Gastrocnemius medialis (tissue), 4 donors: ENCODE measurements at regions not wholly inside any gene's neighbourhood (a gene's known extent, or its start where the extent isn't known, plus 50 kb on each side); places are given as distances from the start of the nearest gene placed in this dataset.
"Not testable (repeated sequence)": the region's sequence is repeated elsewhere in the genome, so short reads cannot be mapped to it uniquely, and the experiment has no call there.

ENCODE experiments used
- ATAC-seq, 2 donors: fragments of 150-250 bp; one replicate each; pipeline ENCODE4 v1.9.1; 2016
- DNase-seq, 2 donors: peaks; one replicate each; pipeline ENCODE4 v3.0.0-alpha.2; 2019
- H3K27ac ChIP-seq, 4 donors: fragments of 200-600 bp; sonication (generic); 1 replicate in 1 of 4; 2 replicates in 3 of 4; pipeline ENCODE4 v1.5.1; 2016 to 2018; ENCODE audit warnings: mild to moderate bottlenecking in 2 of 4, moderate library complexity in 1 of 4
- H3K27me3 ChIP-seq, 3 donors: fragments of 200-600 bp; sonication (generic) in 2 of 3; 1 replicate in 1 of 3; 2 replicates in 2 of 3; pipeline versions ENCODE4 v1.5.1 to v1.6.0; 2016 to 2019; ENCODE audit warnings: mild to moderate bottlenecking in 1 of 3, moderate library complexity in 1 of 3
- H3K36me3 ChIP-seq, 2 donors: fragments of 200-600 bp; sonication (generic) in 1 of 2; one replicate each; pipeline ENCODE4 v1.5.1; 2017 to 2018
- H3K4me1 ChIP-seq, 2 donors: fragments of 200-600 bp; sonication (generic) in 1 of 2; one replicate each; pipeline ENCODE4 v1.5.1; 2016 to 2017; ENCODE audit warnings: mild to moderate bottlenecking in 2 of 2
- H3K4me3 ChIP-seq, 4 donors: fragments of 200-600 bp; sonication (generic) in 3 of 4; 1 replicate in 1 of 4; 2 replicates in 3 of 4; pipeline ENCODE4 v1.5.1; 2016 to 2019; ENCODE audit warnings: mild to moderate bottlenecking in 2 of 4
- H3K9me3 ChIP-seq, 3 donors: fragments of 200-600 bp; sonication (generic) in 2 of 3; 1 replicate in 1 of 3; 2 replicates in 2 of 3; pipeline ENCODE4 v1.5.1; 2016 to 2019
- CTCF ChIP-seq, 5 experiments: fragments of 450-650 bp in 3 of 5; fragments of 200-600 bp in 2 of 5; sonication (generic) in 2 of 5; IDR thresholded peaks in 4 of 5; conservative IDR thresholded peaks in 1 of 5; 1 replicate in 4 of 5; 2 replicates in 1 of 5; pipeline ENCODE4 v1.5.1; 2016 to 2019; ENCODE audit warnings: antibody characterized with exemption in 5 of 5, mild to moderate bottlenecking in 3 of 5, moderate library complexity in 3 of 5
- POLR2A ChIP-seq, 2 donors: fragments of 450-650 bp; IDR thresholded peaks; one replicate each; pipeline ENCODE4 v1.6.1; 2017; ENCODE audit warnings: antibody characterized with exemption in 2 of 2, mild to moderate bottlenecking in 2 of 2, moderate library complexity in 2 of 2
- in situ Hi-C, 4 donors: fragments of 200-750 bp; cut with MboI; loops; one replicate each; pipeline versions ENCODE4 v1.15.0 to v1.8.0; 2017; ENCODE audit warnings: low sequenced_read_pairs in 4 of 4
- intact Hi-C: fragments of 100-400 bp; cut with DNase I; formaldehyde crosslinking; loops from one replicate; pipeline ENCODE4 v1.15.1; 2023; ENCODE audit warnings: low total_unique reads

GRCh38 chr22:49007013-49007653 lies 820.5 kb downstream of the BRD1 start:
- no peak for DNase-seq
- H3K27me3 ChIP-seq, result peaks cover 0 to 3% (median 0%) of the 10 kb centered on the region in 3 donors
- intact Hi-C loops, result no loop called here

GRCh38 chr22:49006207-49007012 lies 821.3 kb downstream of the BRD1 start:
- no peak for DNase-seq
- H3K9me3 ChIP-seq, result no peaks in the 10 kb centered on the region
- in situ Hi-C loops, result no loop called here
- no peaks in the 10 kb centered on the region for H3K4me1 ChIP-seq
- H3K27me3 ChIP-seq, result peaks cover 0 to 3% (median 0%) of the 10 kb centered on the region in 3 donors
- H3K4me3 ChIP-seq, result no peak overlapping the region
- no peaks in the 10 kb centered on the region for H3K36me3 ChIP-seq
- no peak overlapping the region for H3K27ac ChIP-seq
- intact Hi-C loops, result no loop called here
- TF ChIP-seq POLR2A (IDR thresholded peaks at IDR 0.05) (no peak), CTCF (IDR thresholded peaks at IDR 0.05 in 4 of 5, conservative IDR thresholded peaks at IDR 0.05 in 1 of 5) (no peak)
- ATAC-seq, result no peak

More at GRCh38 chr22:49007013-49007653, 820.5 kb downstream of the BRD1 start:
- Histone ChIP-seq H3K9me3 (no peaks in the 10 kb centered on the region), H3K4me1 (no peaks in the 10 kb centered on the region), H3K36me3 (no peaks in the 10 kb centered on the region), H3K4me3 (no peak overlapping the region), H3K27ac (no peak overlapping the region)
- in situ Hi-C loops, result no loop called here
- TF ChIP-seq POLR2A (IDR thresholded peaks at IDR 0.05), result no peak
- no peak for TF ChIP-seq CTCF (IDR thresholded peaks at IDR 0.05 in 4 of 5, conservative IDR thresholded peaks at IDR 0.05 in 1 of 5)
- ATAC-seq, result no peak

GRCh38 chr22:49005557-49005956 lies 822.1 kb downstream of the BRD1 start:
- Histone ChIP-seq H3K4me3 (no peak overlapping the region), H3K27ac (no peak overlapping the region), H3K36me3 (no peaks in the 10 kb centered on the region), H3K9me3 (no peaks in the 10 kb centered on the region), H3K4me1 (no peaks in the 10 kb centered on the region), H3K27me3 (peaks cover 0 to 3% (median 0%) of the 10 kb centered on the region in 3 donors)
- DNase-seq (no peak), ATAC-seq (no peak)
- intact Hi-C loops (no loop called here), in situ Hi-C loops (no loop called here)
- TF ChIP-seq CTCF (IDR thresholded peaks at IDR 0.05 in 4 of 5, conservative IDR thresholded peaks at IDR 0.05 in 1 of 5) (no peak), POLR2A (IDR thresholded peaks at IDR 0.05) (no peak)

GRCh38 chr22:49004484-49005399 lies 822.9 kb downstream of the BRD1 start:
- DNase-seq (no peak), ATAC-seq (no peak)
- no peak for TF ChIP-seq CTCF (IDR thresholded peaks at IDR 0.05 in 4 of 5, conservative IDR thresholded peaks at IDR 0.05 in 1 of 5)
- TF ChIP-seq POLR2A (IDR thresholded peaks at IDR 0.05), result no peak
- Histone ChIP-seq H3K9me3 (no peaks in the 10 kb centered on the region), H3K36me3 (no peaks in the 10 kb centered on the region), H3K27me3 (peaks cover 0 to 3% (median 0%) of the 10 kb centered on the region in 3 donors), H3K4me3 (no peak overlapping the region), H3K4me1 (no peaks in the 10 kb centered on the region), H3K27ac (no peak overlapping the region)
- intact Hi-C loops, result no loop called here
- in situ Hi-C loops, result no loop called here

GRCh38 chr22:48997605-48998004 lies 830.1 kb downstream of the BRD1 start:
- ATAC-seq, H3K27ac ChIP-seq, H3K9me3 ChIP-seq, in situ Hi-C loops, intact Hi-C loops, DNase-seq, H3K36me3 ChIP-seq, H3K4me3 ChIP-seq, H3K4me1 ChIP-seq, H3K27me3 ChIP-seq: not testable (repeated sequence)
